Right cardiac atrium (tissue), 5 donors: ENCODE measurements at regions not wholly inside any gene's neighbourhood (a gene's known extent, or its start where the extent isn't known, plus 50 kb on each side); places are given as distances from the start of the nearest gene placed in this dataset.

Experiments used
- ATAC-seq, 2 donors: fragments of 200-7000 bp; cut with Tn5 transposase; one replicate each; pipeline versions ENCODE4 v1.8.0 to v1.9.1; 2020; ENCODE audit warnings: moderate library complexity in 2 of 2, mild to moderate bottlenecking in 1 of 2
- DNase-seq, 3 donors: peaks; one replicate each; pipeline ENCODE4 v3.0.0-alpha.2; 2020
- H3K27ac ChIP-seq: one replicate; pipeline ENCODE4 v1.5.1; 2013; ENCODE audit warnings: mild to moderate bottlenecking, low read length, control low read depth, moderate library complexity
- H3K27me3 ChIP-seq: one replicate; pipeline ENCODE4 v1.6.1; 2013; ENCODE audit not compliant: control insufficient read depth, insufficient read depth
- H3K4me1 ChIP-seq: one replicate; pipeline ENCODE4 v1.6.1; 2013; ENCODE audit warnings: low read length; ENCODE audit not compliant: control insufficient read depth, insufficient read depth
- H3K4me3 ChIP-seq: one replicate; pipeline ENCODE4 v1.5.1; 2013; ENCODE audit warnings: low read length, control low read depth
- H3K9me3 ChIP-seq: one replicate; pipeline ENCODE4 v1.6.1; 2013; ENCODE audit warnings: low read length; ENCODE audit not compliant: control insufficient read depth
- WGBS: extraction: QIAGEN DNeasy Blood & Tissue Kit; methylation state at CpG from one replicate; pipeline ENCODE4 v1.1.7; 2013; 5-methylcytosine and 5-hydroxymethylcytosine counted together
- intact Hi-C, 4 donors: fragments of 100-400 bp; cut with DNase I; formaldehyde crosslinking; loops; one replicate each; pipeline versions ENCODE4 v1.11.0 to v1.14.0; 2022 to 2023
- donor health status: healthy with polysubstance abuse.
- donor health status: DM: no; HTN: yes; CAD: no.
- donor health status: DM: no; HTN: no; CAD: no.
- donor health status: DM: no; HTN: yes; CAD: no; lungs with severe emphysema.
- donor health status: DM: yes; HTN: yes; CAD: no.

- no peaks in the 10 kb centered on the region for H3K27me3 ChIP-seq
- H3K9me3 ChIP-seq = no peaks in the 10 kb centered on the region
- DNase-seq = no peak
- H3K27ac ChIP-seq = no peak overlapping the region
- H3K4me1 ChIP-seq = no peaks in the 10 kb centered on the region
- ATAC-seq = no peak
- intact Hi-C loops = no loop called here
- no peak overlapping the region for H3K4me3 ChIP-seq
- 38% methylated on average over 9 of the region's 9 CpGs for WGBS
Measured at GRCh38 chr13:104006625-104007075, 940.4 kb upstream of the SLC10A2 start.

- no peak overlapping the region for H3K4me3 ChIP-seq
- H3K27ac ChIP-seq = no peak overlapping the region
- H3K4me1 ChIP-seq = no peaks in the 10 kb centered on the region
- WGBS = 93% methylated on average over 1 of the region's 1 CpG
- H3K27me3 ChIP-seq = no peaks in the 10 kb centered on the region
- H3K9me3 ChIP-seq = no peaks in the 10 kb centered on the region
- ATAC-seq (no peak), DNase-seq (no peak)
- intact Hi-C loops = no loop called here
Measured at GRCh38 chr13:104004572-104004971, 938.4 kb upstream of the SLC10A2 start.

GRCh38 chr13:104002216-104002615 lies 936.0 kb upstream of the SLC10A2 start:
- ATAC-seq = no peak
- intact Hi-C loops = loop anchor here in 1 of 4 donors (2.0 kb wide), 1 partner anchor 31 kb away; no protein-coding TSS in a partner anchor
- Histone ChIP-seq H3K27ac (no peak overlapping the region), H3K4me3 (no peak overlapping the region), H3K4me1 (no peaks in the 10 kb centered on the region), H3K9me3 (no peaks in the 10 kb centered on the region), H3K27me3 (no peaks in the 10 kb centered on the region)
- DNase-seq = no peak
- WGBS = 46% methylated on average over 1 of the region's 1 CpG

GRCh38 chr13:104001766-104002165 lies 935.5 kb upstream of the SLC10A2 start:
- DNase-seq (no peak), ATAC-seq (no peak)
- Histone ChIP-seq H3K27ac (no peak overlapping the region), H3K4me3 (no peak overlapping the region), H3K9me3 (no peaks in the 10 kb centered on the region), H3K27me3 (no peaks in the 10 kb centered on the region), H3K4me1 (no peaks in the 10 kb centered on the region)
- WGBS = 29% methylated on average over 3 of the region's 3 CpGs
- intact Hi-C loops = loop anchor here in 1 of 4 donors (2.0 kb wide), 1 partner anchor 31 kb away; no protein-coding TSS in a partner anchor

- no peak overlapping the region for H3K27ac ChIP-seq
- no peak for ATAC-seq
- H3K4me1 ChIP-seq = no peaks in the 10 kb centered on the region
- no peak for DNase-seq
- H3K9me3 ChIP-seq = no peaks in the 10 kb centered on the region
- no peak overlapping the region for H3K4me3 ChIP-seq
- no peaks in the 10 kb centered on the region for H3K27me3 ChIP-seq
- intact Hi-C loops = no loop called here
- 74% methylated on average over 4 of the region's 4 CpGs for WGBS
Measured at GRCh38 chr13:103996733-103997132, 930.5 kb upstream of the SLC10A2 start.

GRCh38 chr13:103983948-103984347 lies 917.7 kb upstream of the SLC10A2 start:
- Histone ChIP-seq H3K4me1 (no peaks in the 10 kb centered on the region), H3K27me3 (no peaks in the 10 kb centered on the region), H3K9me3 (no peaks in the 10 kb centered on the region), H3K4me3 (no peak overlapping the region), H3K27ac (no peak overlapping the region)
- ATAC-seq (no peak), DNase-seq (no peak)
- 90% methylated on average over 3 of the region's 3 CpGs for WGBS
- intact Hi-C loops = no loop called here

- 83% methylated on average over 1 of the region's 1 CpG for WGBS
Measured at GRCh38 chr13:103976371-103976770, 910.2 kb upstream of the SLC10A2 start.

GRCh38 chr13:103973740-103974139 lies 907.5 kb upstream of the SLC10A2 start:
- Histone ChIP-seq H3K4me1 (no peaks in the 10 kb centered on the region), H3K4me3 (no peak overlapping the region), H3K9me3 (no peaks in the 10 kb centered on the region), H3K27me3 (no peaks in the 10 kb centered on the region), H3K27ac (no peak overlapping the region)
- 86% methylated on average over 1 of the region's 1 CpG for WGBS
- DNase-seq (no peak), ATAC-seq (no peak)
- intact Hi-C loops = no loop called here

More at GRCh38 chr13:103976371-103976770, 910.2 kb upstream of the SLC10A2 start:
- Histone ChIP-seq H3K4me1 (no peaks in the 10 kb centered on the region), H3K9me3 (no peaks in the 10 kb centered on the region), H3K27ac (no peak overlapping the region), H3K27me3 (no peaks in the 10 kb centered on the region), H3K4me3 (no peak overlapping the region)
- DNase-seq = no peak
- ATAC-seq = no peak
- intact Hi-C loops = no loop called here

- Histone ChIP-seq H3K27me3 (no peaks in the 10 kb centered on the region), H3K4me1 (no peaks in the 10 kb centered on the region), H3K4me3 (no peak overlapping the region), H3K9me3 (no peaks in the 10 kb centered on the region), H3K27ac (no peak overlapping the region)
- intact Hi-C loops = no loop called here
- WGBS = 66% methylated on average over 4 of the region's 4 CpGs
- DNase-seq (no peak), ATAC-seq (no peak)
Measured at GRCh38 chr13:103969520-103970050, 903.4 kb upstream of the SLC10A2 start.

GRCh38 chr13:103965506-103966243 lies 899.5 kb upstream of the SLC10A2 start:
- no peak for DNase-seq
- no peaks in the 10 kb centered on the region for H3K4me1 ChIP-seq
- WGBS = 34% methylated on average over 4 of the region's 4 CpGs
- no peak overlapping the region for H3K4me3 ChIP-seq
- no peaks in the 10 kb centered on the region for H3K27me3 ChIP-seq
- intact Hi-C loops = no loop called here
- no peak for ATAC-seq
- H3K9me3 ChIP-seq = no peaks in the 10 kb centered on the region
- no peak overlapping the region for H3K27ac ChIP-seq

GRCh38 chr13:103961784-103962183 lies 895.6 kb upstream of the SLC10A2 start:
- Histone ChIP-seq H3K27me3 (no peaks in the 10 kb centered on the region), H3K4me1 (no peaks in the 10 kb centered on the region), H3K27ac (no peak overlapping the region), H3K4me3 (no peak overlapping the region), H3K9me3 (no peaks in the 10 kb centered on the region)
- 94% methylated on average over 2 of the region's 2 CpGs for WGBS
- no peak for DNase-seq
- ATAC-seq = no peak
- intact Hi-C loops = no loop called here
